ENCODE measurements at regions not wholly inside any gene's neighbourhood (a gene's known extent, or its start where the extent isn't known, plus 50 kb on each side); places are given as distances from the start of the nearest gene placed in this dataset.

- Histone ChIP-seq H3K9me3 (ENCODE audit: control insufficient read depth, insufficient read depth, low read depth, low read length) (no peaks in the 10 kb centered on the region), H3K4me3 (ENCODE audit: low read depth in 2 of 2, low read length in 2 of 2) (no peak overlapping the region), H3K27me3 (ENCODE audit: control insufficient read depth, insufficient read depth, low read length) (peaks cover 44% of the 10 kb centered on the region), H3K4me1 (ENCODE audit: control insufficient read depth, insufficient read depth, low read length) (no peaks in the 10 kb centered on the region), H3K27ac (ENCODE audit: low read length) (no peak overlapping the region), H3K36me3 (ENCODE audit: control insufficient read depth, insufficient read depth, low read length) (no peaks in the 10 kb centered on the region)
- CTCF ChIA-PET = no interaction called here
- in situ Hi-C loops (cut with HindIII; ENCODE audit: low pct_unique_long_range_greater_than_20kb, low sequenced_read_pairs) (no loop called here), intact Hi-C loops (cut with micrococcal nuclease; ENCODE audit: unreplicated experiment) (no loop called here)
- POLR2A ChIA-PET = no interaction called here
- no peak for ATAC-seq
- BruUV-seq (replicated peaks) = no TSS peak
- TF ChIP-seq TCF7L2 (IDR thresholded peaks at IDR 0.05; ENCODE audit: low read depth, low read length) (no peak), CTCF (IDR thresholded peaks at IDR 0.05) (no peak)
- DNase-seq (ENCODE audit: low read depth, low spot score) = no peak
Measured at GRCh38 chr3:184506561-184506991, 55.0 kb upstream of the EPHB3 start.

GRCh38 chr3:184508938-184509337 lies 52.6 kb upstream of the EPHB3 start:
- POLR2A ChIA-PET = no interaction called here
- TF ChIP-seq SIN3A (IDR thresholded peaks at IDR 0.05; ENCODE audit: borderline replicate concordance, insufficient read depth, low read depth, low read length) = no peak
- H3K27ac ChIP-seq (ENCODE audit: low read length) = no peak overlapping the region
- intact Hi-C loops (cut with micrococcal nuclease; ENCODE audit: unreplicated experiment) (no loop called here), in situ Hi-C loops (cut with HindIII; ENCODE audit: low pct_unique_long_range_greater_than_20kb, low sequenced_read_pairs) (no loop called here)
- H3K27me3 ChIP-seq (ENCODE audit: control insufficient read depth, insufficient read depth, low read length) = peaks cover 54% of the 10 kb centered on the region
- no TSS peak for BruUV-seq (replicated peaks)
- no peaks in the 10 kb centered on the region for H3K9me3 ChIP-seq (ENCODE audit: control insufficient read depth, insufficient read depth, low read depth, low read length)
- CTCF ChIA-PET = no interaction called here
- H3K36me3 ChIP-seq (ENCODE audit: control insufficient read depth, insufficient read depth, low read length) = no peaks in the 10 kb centered on the region
- ATAC-seq = no peak
- H3K4me1 ChIP-seq (ENCODE audit: control insufficient read depth, insufficient read depth, low read length) = 0 out of 2 replicates have a peak, but pooled peaks cover 2% of the 10 kb centered on the region
- no peak overlapping the region for H3K4me3 ChIP-seq (ENCODE audit: low read depth in 2 of 2, low read length in 2 of 2)
- no peak for DNase-seq (ENCODE audit: low read depth, low spot score)

- POLR2A ChIA-PET = no interaction called here
- intact Hi-C loops (cut with micrococcal nuclease; ENCODE audit: unreplicated experiment) = loop anchor here (2.0 to 10.0 kb wide), 2 partner anchors 43 to 137 kb away; partner anchors contain the start of gene THPO
- Histone ChIP-seq H3K27me3 (ENCODE audit: control insufficient read depth, insufficient read depth, low read length) (peaks cover 49% of the 10 kb centered on the region), H3K9me3 (ENCODE audit: control insufficient read depth, insufficient read depth, low read depth, low read length) (no peaks in the 10 kb centered on the region), H3K27ac (ENCODE audit: low read length) (no peak overlapping the region), H3K36me3 (ENCODE audit: control insufficient read depth, insufficient read depth, low read length) (no peaks in the 10 kb centered on the region), H3K4me1 (ENCODE audit: control insufficient read depth, insufficient read depth, low read length) (0 out of 2 replicates have a peak, but pooled peaks cover 2% of the 10 kb centered on the region), H3K4me3 (ENCODE audit: low read depth in 2 of 2, low read length in 2 of 2) (no peak overlapping the region)
- ATAC-seq (no peak), DNase-seq (ENCODE audit: low read depth, low spot score) (no peak)
- CTCF ChIA-PET = interaction anchor here (1.3 to 2.5 kb wide), 3 partner anchors 29 to 140 kb away, joined by 6 to 9 read pairs (median 8); no protein-coding TSS in a partner anchor
- in situ Hi-C loops (cut with HindIII; ENCODE audit: low pct_unique_long_range_greater_than_20kb, low sequenced_read_pairs) = no loop called here
- BruUV-seq (replicated peaks) = no TSS peak
- no peak for TF ChIP-seq CTCF (IDR thresholded peaks at IDR 0.05)
- no peak for TF ChIP-seq REST (IDR thresholded peaks at IDR 0.05; ENCODE audit: insufficient read depth in 1 of 2, low read depth in 2 of 2, low read length in 1 of 2)
- TF ChIP-seq TCF7L2 (IDR thresholded peaks at IDR 0.05; ENCODE audit: low read depth, low read length) = no peak
- no peak for TF ChIP-seq SIN3A (IDR thresholded peaks at IDR 0.05; ENCODE audit: borderline replicate concordance, insufficient read depth, low read depth, low read length)
- no peak for TF ChIP-seq POLR2AphosphoS5 (IDR thresholded peaks at IDR 0.05; ENCODE audit: low read depth, low read length)
Measured at GRCh38 chr3:184511741-184512140, 49.8 kb upstream of the EPHB3 start.
